Embryonic facial prominence (tissue), 1 donor: ENCODE measurements at regions not wholly inside any gene's neighbourhood (a gene's known extent, or its start where the extent isn't known, plus 50 kb on each side); places are given as distances from the start of the nearest gene placed in this dataset.

Source experiments
- DNase-seq: peaks from one replicate; pipeline ENCODE4 v3.0.0-alpha.2; 2016; ENCODE audit errors: extremely low spot score

GRCh38 chr1:232555494-232556210 is 74.3 kb downstream of the SIPA1L2 start:
- DNase-seq: no peak

DNA sequence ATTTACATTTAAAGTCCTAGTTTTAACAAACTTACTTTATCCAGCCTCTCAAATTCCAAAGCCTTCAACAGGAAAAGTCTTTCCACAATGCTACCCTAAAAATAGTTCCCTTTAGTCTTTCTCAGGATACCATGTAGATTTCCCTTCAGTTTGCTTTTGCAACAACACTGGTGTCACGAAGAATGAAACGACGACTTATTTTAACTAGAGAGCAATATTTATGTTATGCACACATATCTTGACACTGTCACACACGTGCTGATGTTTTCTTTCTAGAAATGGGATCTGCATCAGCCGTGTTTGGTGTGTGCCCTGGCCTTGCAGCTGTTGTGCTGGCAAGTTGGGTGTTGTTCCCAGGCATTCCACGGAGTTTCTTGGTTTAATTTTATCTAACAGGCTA is 75.5 kb downstream of the SIPA1L2 start:
- DNase-seq: no peak

DNA sequence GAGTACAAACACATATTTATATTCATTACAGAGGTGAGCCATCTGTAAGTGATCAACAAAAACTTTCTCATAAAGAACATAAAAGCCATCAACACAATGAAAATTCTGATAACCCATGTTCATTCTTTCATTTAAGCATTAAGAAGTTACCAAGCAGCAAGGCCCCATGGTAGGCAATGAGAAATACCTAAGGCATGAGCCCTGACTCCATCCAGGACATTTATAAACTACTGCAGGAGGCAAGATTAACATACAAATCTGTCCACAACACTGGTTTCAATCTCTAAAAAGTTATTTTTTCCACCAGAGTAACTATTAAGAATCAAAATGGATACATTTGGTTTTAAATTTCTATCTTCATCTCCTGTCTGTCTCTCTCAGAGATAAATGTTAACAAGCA is 76.1 kb downstream of the SIPA1L2 start:
- DNase-seq: no peak

GRCh38 chr1:232553050-232553754 is 76.7 kb downstream of the SIPA1L2 start:
- DNase-seq: no peak

- no peak for DNase-seq
Measured at GRCh38 chr1:232551386-232551785, 78.5 kb downstream of the SIPA1L2 start.

- no peak for DNase-seq
Measured at GRCh38 chr1:232550007-232550406, 79.9 kb downstream of the SIPA1L2 start.

- no peak for DNase-seq
Measured at GRCh38 chr1:232548691-232549090, 81.2 kb downstream of the SIPA1L2 start.

- DNase-seq: no peak
Measured at GRCh38 chr1:232547938-232548484, 81.9 kb downstream of the SIPA1L2 start.

DNA sequence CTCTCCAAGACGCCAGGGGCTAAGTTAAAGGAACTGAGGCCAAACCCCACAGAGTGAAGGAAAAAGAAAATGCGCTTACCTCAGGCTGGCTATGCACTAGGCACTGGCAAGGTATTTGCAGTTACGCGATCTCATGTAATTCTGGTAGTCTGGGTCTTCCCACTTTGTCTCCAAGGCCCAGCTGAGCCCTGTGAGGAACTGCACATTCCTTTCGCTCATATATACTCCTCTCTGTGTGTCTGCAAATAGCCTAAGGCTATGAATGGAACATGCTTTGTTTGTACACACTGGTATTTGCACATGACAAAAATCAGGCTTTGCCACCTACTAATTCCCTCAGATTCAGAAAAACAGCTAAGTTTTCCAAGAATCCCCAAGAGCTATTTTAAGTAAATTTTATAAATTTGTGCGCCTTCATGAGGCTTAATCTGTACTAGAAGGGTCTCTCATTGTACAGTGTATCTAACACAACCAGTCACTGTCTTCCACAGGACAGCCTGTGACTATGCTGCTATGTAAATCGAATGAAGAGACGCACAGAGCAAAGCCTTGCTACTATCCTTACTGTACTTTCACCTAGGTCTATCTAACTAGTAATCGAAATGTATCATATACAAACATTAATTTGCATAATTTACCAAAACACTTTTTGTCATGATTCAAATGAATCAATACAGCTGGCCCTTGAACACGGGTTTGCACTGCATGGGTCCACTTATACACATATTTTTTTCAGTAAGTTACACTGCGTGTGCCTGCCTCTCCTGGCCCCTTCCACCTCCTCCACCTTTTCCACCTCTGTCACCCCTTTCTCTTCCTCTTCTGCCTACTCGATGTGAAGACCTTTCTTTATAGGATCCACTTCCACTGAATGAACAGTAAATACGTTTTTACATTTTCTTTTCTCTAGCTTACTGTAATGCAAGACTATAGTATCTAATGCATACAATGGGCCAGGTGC is 87.0 kb downstream of the SIPA1L2 start:
- no peak for DNase-seq

- DNase-seq: no peak
Measured at GRCh38 chr1:232538943-232539302, 91.0 kb downstream of the SIPA1L2 start.

GRCh38 chr1:232538224-232538942 is 91.5 kb downstream of the SIPA1L2 start:
- no peak for DNase-seq

- DNase-seq: peak; percentile 43
Measured at GRCh38 chr1:232534552-232535517, 95.1 kb downstream of the SIPA1L2 start.

- no peak for DNase-seq
Measured at GRCh38 chr1:232533328-232533727, 96.6 kb downstream of the SIPA1L2 start.

DNA sequence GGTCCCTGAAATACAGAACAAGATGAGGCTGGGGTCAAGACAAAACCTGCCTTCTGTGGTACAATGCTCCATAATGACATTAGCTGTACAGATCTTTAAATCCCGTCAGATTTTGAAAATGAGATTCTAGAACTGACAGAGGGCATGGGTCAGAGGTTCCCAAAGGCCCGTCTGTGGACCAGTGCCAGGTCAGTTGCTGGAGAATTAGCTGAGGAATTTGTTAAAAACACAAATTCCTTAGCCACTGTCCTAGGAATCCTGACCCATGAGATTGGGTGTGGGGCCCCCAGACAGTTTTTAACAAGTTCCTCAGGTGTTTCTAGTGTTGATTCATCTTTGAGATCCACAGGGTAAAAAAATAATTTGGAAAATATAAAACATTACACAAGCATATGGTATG is 97.0 kb downstream of the SIPA1L2 start:
- DNase-seq: no peak

DNA sequence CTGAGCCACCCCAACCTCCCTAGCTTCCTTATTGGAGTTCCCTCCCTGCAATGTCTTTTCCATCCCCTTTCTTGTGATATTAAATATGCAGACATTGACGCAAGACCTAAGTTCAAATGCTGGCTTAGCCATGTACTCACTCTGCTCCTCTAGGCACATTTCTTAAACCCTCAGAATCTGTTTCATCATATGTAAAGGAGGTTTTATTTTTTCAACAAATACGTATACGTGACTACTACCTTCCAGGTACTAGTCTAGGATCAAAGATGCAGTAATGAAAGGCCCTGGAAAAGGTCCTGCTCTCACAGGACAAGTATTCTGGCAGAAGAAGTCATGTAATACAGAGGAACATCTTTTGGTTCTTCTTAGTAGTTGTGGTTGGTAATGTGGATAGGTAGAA is 98.6 kb downstream of the SIPA1L2 start:
- no peak for DNase-seq

- no peak for DNase-seq
Measured at GRCh38 chr1:232529747-232530146, 100.2 kb downstream of the SIPA1L2 start.

DNA sequence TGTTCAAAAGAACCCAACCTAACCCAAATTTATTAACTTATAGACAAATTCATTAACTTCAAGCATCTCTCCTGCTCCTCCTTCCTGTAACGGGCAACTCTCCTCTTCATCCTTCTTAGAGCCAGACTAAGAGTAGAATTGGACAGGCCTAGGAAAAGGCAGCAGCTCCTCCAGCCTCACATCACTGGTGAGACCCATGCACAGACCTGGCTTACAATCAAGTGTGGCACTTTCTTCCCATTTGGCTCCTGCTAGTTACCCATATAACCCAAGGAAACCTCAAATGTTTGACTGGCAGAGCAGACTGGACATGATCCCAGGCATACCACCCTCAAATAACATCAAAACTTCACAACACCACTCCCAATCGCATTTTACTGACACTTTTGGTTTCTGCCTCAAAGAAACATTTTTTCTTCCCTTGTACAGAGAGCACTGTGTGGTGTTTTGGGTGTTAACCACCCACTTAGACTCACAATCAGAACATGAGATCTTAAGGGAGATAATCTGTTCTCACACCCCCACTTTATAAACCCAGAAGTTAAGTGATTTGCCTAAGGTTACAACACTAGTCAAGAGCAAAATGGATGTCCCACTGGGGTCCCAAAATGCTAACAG is 101.4 kb downstream of the SIPA1L2 start:
- no peak for DNase-seq

DNA sequence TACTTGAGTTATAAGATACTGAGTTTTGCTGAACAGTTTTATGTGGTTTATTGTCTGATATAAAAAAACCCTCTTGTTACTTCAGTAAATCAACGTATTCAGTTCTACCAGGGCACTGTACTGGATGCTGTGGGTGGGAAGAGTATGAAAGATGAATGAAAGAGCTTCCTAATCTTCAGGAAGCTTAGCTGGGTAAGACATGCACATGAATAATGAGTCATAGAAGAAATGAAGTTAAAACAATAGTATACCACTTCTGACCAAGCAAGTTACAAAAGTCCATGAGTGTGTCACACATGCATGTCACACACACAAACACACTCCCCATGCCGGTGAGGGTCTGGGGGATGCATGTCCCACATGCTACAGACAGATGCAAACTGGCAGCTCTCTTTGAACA is 105.9 kb downstream of the SIPA1L2 start:
- DNase-seq: no peak

DNA sequence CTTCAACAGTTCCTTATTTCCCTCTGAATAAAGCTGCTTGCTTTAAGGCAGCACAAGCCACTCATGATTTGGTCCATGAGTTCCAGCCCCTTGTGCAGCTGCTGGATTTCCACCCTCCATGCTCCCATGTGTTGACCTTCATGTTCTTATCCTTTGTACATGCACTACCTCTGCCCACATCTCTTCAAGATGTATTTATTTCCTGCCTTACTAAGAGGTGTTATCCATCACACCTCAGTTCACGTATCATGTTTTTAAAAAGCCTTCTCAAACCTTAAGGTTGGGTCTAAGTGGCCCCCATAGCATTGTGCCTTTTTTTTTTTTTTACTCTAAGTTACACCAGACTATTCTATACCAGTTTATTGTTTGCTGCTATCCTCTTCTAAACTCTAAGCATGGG is 107.7 kb downstream of the SIPA1L2 start:
- no peak for DNase-seq

- DNase-seq: no peak
Measured at GRCh38 chr1:232521660-232522059, 108.3 kb downstream of the SIPA1L2 start.
